A549 (cell line): ENCODE measurements at regions not wholly inside any gene's neighbourhood (a gene's known extent, or its start where the extent isn't known, plus 50 kb on each side); places are given as distances from the start of the nearest gene placed in this dataset.

ENCODE experiments used
- ATAC-seq, 2 experiments: fragments of 200-7000 bp in 1 of 2; fragments of >200 bp in 1 of 2; cut with Nextera tagmentation in 1 of 2; cut with Tn5 transposase in 1 of 2; 3 replicates each; pipeline versions ENCODE4 v1.8.0 to v1.9.1; 2018 to 2020; ENCODE audit warnings: mild to moderate bottlenecking in 1 of 2, moderate library complexity in 1 of 2
- CTCF ChIA-PET: fragments of 300-600 bp; sonication (Branson Sonifier 250); formaldehyde crosslinking; extraction: SDS; loops from one replicate; lab custom pipeline; 2021; ENCODE audit warnings: antibody characterized with exemption, inconsistent platforms; lab: Yijun Ruan, JAX
- POLR2A ChIA-PET: fragments of 350-600 bp; formaldehyde crosslinking; extraction: SDS; loops from one replicate; lab custom pipeline; 2021; ENCODE audit warnings: antibody characterized with exemption, inconsistent platforms; lab: Yijun Ruan, JAX
- DNase-seq, 2 experiments: peaks; one replicate each; pipeline versions ENCODE4 v3.0.0 to v3.0.0-alpha.2; 2011 to 2016; ENCODE audit warnings: low read depth in 1 of 2, low spot score in 1 of 2
- FAIRE-seq: peaks from 2 replicates; lab custom pipeline; 2011; peaks lifted over from hg19 to GRCh38; lab: Jason Lieb, UNC
- H3K27ac ChIP-seq, 2 experiments: fragments of >200 bp; sonication (Bioruptor Twin); formaldehyde crosslinking; 3 replicates each; pipeline ENCODE4 v1.5.1; 2016 to 2017
- H3K4me1 ChIP-seq: fragments of >200 bp; sonication (Bioruptor Twin); formaldehyde crosslinking; 3 replicates; pipeline ENCODE4 v1.6.1; 2016
- H3K4me2 ChIP-seq: fragments of >200 bp; sonication (Bioruptor Twin); formaldehyde crosslinking; 3 replicates; pipeline ENCODE4 v1.6.1; 2016
- H3K4me3 ChIP-seq: fragments of >200 bp; sonication (Bioruptor Twin); formaldehyde crosslinking; 3 replicates; pipeline ENCODE4 v1.5.1; 2016
- H3K9me3 ChIP-seq: fragments of >200 bp; sonication (Bioruptor Twin); formaldehyde crosslinking; 3 replicates; pipeline ENCODE4 v1.6.1; 2016
- BHLHE40 ChIP-seq: IDR thresholded peaks from 2 replicates; pipeline ENCODE4 v1.6.1; 2012; ENCODE audit warnings: low read depth, low read length, inconsistent platforms
- CHD2 ChIP-seq: fragments of 150-350 bp; IDR thresholded peaks from 2 replicates; pipeline ENCODE4 v1.6.1; 2014; ENCODE audit warnings: low read length; ENCODE audit not compliant: partially characterized antibody
- CHD4 ChIP-seq: fragments of 200-600 bp; sonication (generic); IDR thresholded peaks from 2 replicates; pipeline ENCODE4 v1.6.1; 2016; ENCODE audit warnings: antibody characterized with exemption, mild to moderate bottlenecking, borderline replicate concordance
- EHF ChIP-seq: fragments of 250-450 bp; sonication (Bioruptor Pico); IDR thresholded peaks from 2 replicates; pipeline ENCODE4 v1.5.0; 2020; ENCODE audit warnings: mild to moderate bottlenecking
- EHMT2 ChIP-seq: fragments of 200-600 bp; sonication (generic); IDR thresholded peaks from 2 replicates; pipeline ENCODE4 v1.6.1; 2016; ENCODE audit warnings: antibody characterized with exemption, low read depth, mild to moderate bottlenecking, moderate library complexity
- FOSB ChIP-seq: fragments of 250-450 bp; sonication (Bioruptor Pico); IDR thresholded peaks from 2 replicates; pipeline ENCODE4 v1.5.0; 2020; ENCODE audit warnings: mild to moderate bottlenecking, moderate library complexity
- FOSL2 ChIP-seq, 2 experiments: fragments of 450-650 bp in 1 of 2; fragments of >200 bp in 1 of 2; sonication (Bioruptor Twin) in 1 of 2; formaldehyde crosslinking; IDR thresholded peaks; 2 replicates each; pipeline versions ENCODE4 v1.5.0 to v1.6.1; 2016 to 2020; ENCODE audit warnings: mild to moderate bottlenecking in 1 of 2, moderate library complexity in 1 of 2
- FOXS1 ChIP-seq: fragments of 250-450 bp; sonication (Bioruptor Pico); IDR thresholded peaks from 2 replicates; pipeline ENCODE4 v1.5.0; 2020; ENCODE audit warnings: mild to moderate bottlenecking, moderate library complexity
- GATA3 ChIP-seq: IDR thresholded peaks from 2 replicates; pipeline ENCODE4 v1.6.1; 2012; ENCODE audit warnings: borderline replicate concordance
- HEYL ChIP-seq: fragments of 250-450 bp; sonication (Bioruptor Pico); IDR thresholded peaks from 2 replicates; pipeline ENCODE4 v1.8.0; 2021; ENCODE audit warnings: mild to moderate bottlenecking, moderate library complexity
- HOXB13 ChIP-seq: fragments of 250-450 bp; sonication (Bioruptor Pico); IDR thresholded peaks from 2 replicates; pipeline ENCODE4 v1.5.0; 2020; ENCODE audit warnings: low read depth, mild to moderate bottlenecking, moderate library complexity
- HOXB5 ChIP-seq: fragments of 250-450 bp; sonication (Bioruptor Pico); IDR thresholded peaks from 2 replicates; pipeline ENCODE4 v1.5.0; 2020; ENCODE audit warnings: mild to moderate bottlenecking, moderate library complexity
- JUN ChIP-seq, 2 experiments: fragments of >200 bp; sonication (Bioruptor Twin); formaldehyde crosslinking; IDR thresholded peaks; 2 replicates in 1 of 2; 3 replicates in 1 of 2; pipeline ENCODE4 v1.6.1; 2016 to 2017
- KDM1A ChIP-seq: fragments of 200-600 bp; sonication (generic); IDR thresholded peaks from 2 replicates; pipeline ENCODE4 v1.6.1; 2016; ENCODE audit warnings: low read depth, mild to moderate bottlenecking
- MAFK ChIP-seq: fragments of 450-650 bp; IDR thresholded peaks from 2 replicates; pipeline ENCODE4 v1.6.1; 2014; ENCODE audit not compliant: partially characterized antibody
- MAZ ChIP-seq: fragments of 150-350 bp; IDR thresholded peaks from 2 replicates; pipeline ENCODE4 v1.6.1; 2014; ENCODE audit warnings: antibody characterized with exemption, low read depth, low read length, borderline replicate concordance
- NFE2L2 ChIP-seq: fragments of 150-350 bp; conservative IDR thresholded peaks from 2 replicates; pipeline ENCODE4 v1.6.1; 2014; ENCODE audit warnings: low read length
- NPAS2 ChIP-seq: fragments of 250-450 bp; sonication (Bioruptor Pico); IDR thresholded peaks from 2 replicates; pipeline ENCODE4 v1.8.0; 2022; ENCODE audit warnings: mild to moderate bottlenecking, moderate library complexity, borderline replicate concordance
- PHF8 ChIP-seq: fragments of 200-600 bp; sonication (generic); IDR thresholded peaks from 2 replicates; pipeline ENCODE4 v1.6.1; 2016; ENCODE audit warnings: low read depth, mild to moderate bottlenecking, antibody characterized with exemption, moderate library complexity, borderline replicate concordance
- RFX5 ChIP-seq: fragments of 450-650 bp; IDR thresholded peaks from 2 replicates; pipeline ENCODE4 v1.7.1; 2014; ENCODE audit warnings: antibody characterized with exemption, mild to moderate bottlenecking, moderate library complexity
- SMC3 ChIP-seq: fragments of >200 bp; sonication (Bioruptor Twin); formaldehyde crosslinking; IDR thresholded peaks from 3 replicates; pipeline ENCODE4 v1.6.1; 2018; ENCODE audit warnings: inconsistent platforms
- ZFP36 ChIP-seq: fragments of 450-650 bp; IDR thresholded peaks from 2 replicates; pipeline ENCODE4 v1.6.1; 2014; ENCODE audit warnings: borderline replicate concordance; ENCODE audit not compliant: partially characterized antibody
- ZNF302 ChIP-seq: fragments of 250-450 bp; sonication (Bioruptor Pico); IDR thresholded peaks from 2 replicates; pipeline ENCODE4 v1.9.0; 2021; ENCODE audit warnings: inconsistent platforms, mild to moderate bottlenecking, moderate library complexity
- WGBS: methylation state at CpG from one replicate; pipeline ENCODE4 v1.1.6; 2017; ENCODE audit errors: missing lambda C conversion rate; 5-methylcytosine and 5-hydroxymethylcytosine counted together
- TF ChIP-seq, protein P1 (sequence below): IDR thresholded peaks from 2 replicates; pipeline ENCODE4 v1.6.1; 2012; ENCODE audit warnings: low read depth, borderline replicate concordance
- TF ChIP-seq, protein P2 (sequence below): IDR thresholded peaks from 2 replicates; pipeline ENCODE4 v1.6.1; 2012
- TF ChIP-seq, protein P3 (sequence below): fragments of 150-350 bp; IDR thresholded peaks from 2 replicates; pipeline ENCODE4 v1.6.1; 2014; ENCODE audit warnings: low read depth, mild to moderate bottlenecking, low read length
- TF ChIP-seq, protein P4 (sequence below): fragments of 200-600 bp; sonication (generic); IDR thresholded peaks from 2 replicates; pipeline ENCODE4 v1.6.1; 2016; ENCODE audit warnings: antibody characterized with exemption, mild to moderate bottlenecking, moderate library complexity
- TF ChIP-seq, protein P5 (sequence below): fragments of 450-650 bp; IDR thresholded peaks from 2 replicates; pipeline ENCODE4 v1.6.1; 2014; ENCODE audit warnings: antibody characterized with exemption

DNA sequence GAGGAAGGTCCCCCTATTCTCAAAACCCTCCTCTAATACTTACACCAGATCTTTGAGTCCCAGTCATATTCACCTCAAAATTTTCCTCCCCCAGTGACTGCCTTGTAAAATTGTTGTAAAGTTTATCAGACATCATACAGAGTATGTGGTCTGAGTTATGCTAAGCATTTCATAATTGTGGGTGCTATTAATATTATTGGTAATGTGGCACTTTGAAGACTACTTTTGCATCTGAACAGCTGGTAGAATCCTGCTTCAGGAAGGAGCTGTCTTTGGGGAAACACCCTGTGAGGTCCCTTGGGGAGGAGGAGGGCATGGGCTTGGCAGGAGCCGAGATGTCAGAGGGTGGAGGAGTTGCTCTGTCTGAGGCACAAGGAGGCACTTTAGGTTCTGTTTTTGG is 164.9 kb upstream of the ZNF618 start:
- no peak overlapping the region for H3K4me2 ChIP-seq
- no peaks in the 10 kb centered on the region; the same call in 2 of the 3 replicates for H3K4me1 ChIP-seq
- no peak overlapping the region for H3K4me3 ChIP-seq
- DNase-seq (no peak), FAIRE-seq (no peak), ATAC-seq (no peak)
- TF ChIP-seq NPAS2 (CRISPR knock-in tag) (no peak), JUN (IDR thresholded peaks at IDR 0.05) (no peak), CHD2 (no peak), RFX5 (no peak), MAZ (no peak), FOSB (CRISPR knock-in tag) (no peak), GATA3 (no peak), HOXB13 (CRISPR knock-in tag) (no peak), PHF8 (no peak), HEYL (CRISPR knock-in tag) (no peak), HOXB5 (no peak), FOXS1 (CRISPR knock-in tag) (no peak), EHMT2 (no peak), FOSL2 (IDR thresholded peaks at IDR 0.05) (no peak), FOSL2 (CRISPR knock-in tag; IDR thresholded peaks at IDR 0.05) (no peak)
- H3K9me3 ChIP-seq, result peaks cover 15% of the 10 kb centered on the region; the same call in 2 of the 3 replicates
- ChIA-PET CTCF (interaction anchor here (0.6 to 1.8 kb wide), 5 partner anchors 11 to 193 kb away, joined by 3 to 8 read pairs (median 4); no protein-coding TSS in a partner anchor), POLR2A (no interaction called here)
- no peak overlapping the region for H3K27ac ChIP-seq
- 86% methylated on average over 1 of the region's 1 CpG for WGBS

DNA sequence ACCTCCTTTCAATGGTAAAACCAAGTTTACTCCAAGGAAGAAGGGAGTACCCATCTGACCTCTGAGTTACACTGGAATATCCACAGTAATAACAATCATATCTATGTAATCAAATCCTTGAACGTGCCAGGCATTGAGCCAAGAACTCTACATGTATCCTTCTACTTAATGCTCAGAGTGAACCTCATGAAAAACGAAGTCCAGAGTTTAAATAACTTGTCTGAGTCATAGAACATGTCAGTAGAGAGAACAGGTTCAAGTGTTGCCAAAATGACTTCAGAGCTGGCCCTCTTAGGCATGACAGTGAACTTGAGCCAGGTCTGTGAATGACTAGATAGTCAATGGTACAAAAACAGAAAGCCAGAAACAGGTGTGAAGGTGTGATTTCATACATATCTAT is 164.1 kb upstream of the ZNF618 start:
- no peak overlapping the region for H3K27ac ChIP-seq
- H3K4me1 ChIP-seq, result no peaks in the 10 kb centered on the region
- H3K4me3 ChIP-seq, result no peak overlapping the region
- 0% methylated on average over 2 of the region's 2 CpGs for WGBS
- CTCF ChIA-PET, result interaction anchor here (1.2 to 1.8 kb wide), 2 partner anchors 25 to 30 kb away, joined by 6 to 8 read pairs; no protein-coding TSS in a partner anchor
- TF ChIP-seq, protein P1, sequence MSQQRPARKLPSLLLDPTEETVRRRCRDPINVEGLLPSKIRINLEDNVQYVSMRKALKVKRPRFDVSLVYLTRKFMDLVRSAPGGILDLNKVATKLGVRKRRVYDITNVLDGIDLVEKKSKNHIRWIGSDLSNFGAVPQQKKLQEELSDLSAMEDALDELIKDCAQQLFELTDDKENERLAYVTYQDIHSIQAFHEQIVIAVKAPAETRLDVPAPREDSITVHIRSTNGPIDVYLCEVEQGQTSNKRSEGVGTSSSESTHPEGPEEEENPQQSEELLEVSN, result no peak
- TF ChIP-seq NFE2L2 (no peak), KDM1A (no peak), BHLHE40 (no peak), EHF (CRISPR knock-in tag) (no peak), HOXB13 (CRISPR knock-in tag) (no peak), CHD4 (no peak), ZNF302 (no peak)
- TF ChIP-seq, protein P2, sequence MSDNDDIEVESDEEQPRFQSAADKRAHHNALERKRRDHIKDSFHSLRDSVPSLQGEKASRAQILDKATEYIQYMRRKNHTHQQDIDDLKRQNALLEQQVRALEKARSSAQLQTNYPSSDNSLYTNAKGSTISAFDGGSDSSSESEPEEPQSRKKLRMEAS, result no peak
- TF ChIP-seq, protein P3, sequence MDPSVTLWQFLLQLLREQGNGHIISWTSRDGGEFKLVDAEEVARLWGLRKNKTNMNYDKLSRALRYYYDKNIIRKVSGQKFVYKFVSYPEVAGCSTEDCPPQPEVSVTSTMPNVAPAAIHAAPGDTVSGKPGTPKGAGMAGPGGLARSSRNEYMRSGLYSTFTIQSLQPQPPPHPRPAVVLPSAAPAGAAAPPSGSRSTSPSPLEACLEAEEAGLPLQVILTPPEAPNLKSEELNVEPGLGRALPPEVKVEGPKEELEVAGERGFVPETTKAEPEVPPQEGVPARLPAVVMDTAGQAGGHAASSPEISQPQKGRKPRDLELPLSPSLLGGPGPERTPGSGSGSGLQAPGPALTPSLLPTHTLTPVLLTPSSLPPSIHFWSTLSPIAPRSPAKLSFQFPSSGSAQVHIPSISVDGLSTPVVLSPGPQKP, result no peak
- POLR2A ChIA-PET, result no interaction called here
- FAIRE-seq (no peak), DNase-seq (peak in 1 of 2 experiments; percentile 14), ATAC-seq (no peak)
- peaks cover 18% of the 10 kb centered on the region; the same call in 2 of the 3 replicates for H3K9me3 ChIP-seq
- H3K4me2 ChIP-seq, result no peak overlapping the region

DNA sequence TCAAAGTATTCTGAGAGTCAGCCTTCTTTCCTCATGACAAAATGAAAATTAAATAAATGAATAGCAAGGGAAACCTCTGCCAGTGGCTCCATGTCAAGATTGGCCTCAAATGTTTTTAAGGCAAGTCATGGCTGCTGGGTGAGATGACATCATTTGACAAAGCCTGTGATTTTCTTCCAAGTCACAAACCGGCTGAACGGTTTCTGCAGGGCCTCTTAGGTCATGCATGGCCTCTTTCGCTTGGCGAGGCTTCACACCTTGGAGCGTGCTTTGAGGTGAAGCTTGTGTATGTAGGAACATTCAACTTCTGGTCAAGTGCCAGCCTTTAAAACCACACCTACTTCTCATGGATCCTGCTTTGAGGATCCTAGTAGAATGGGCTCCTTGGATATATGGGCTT is 161.0 kb upstream of the ZNF618 start:
- POLR2A ChIA-PET, result no interaction called here
- DNase-seq (no peak), ATAC-seq (no peak), FAIRE-seq (no peak)
- Histone ChIP-seq H3K4me2 (no peak overlapping the region), H3K27ac (no peak overlapping the region), H3K4me1 (no peaks in the 10 kb centered on the region), H3K9me3 (peaks cover 13% of the 10 kb centered on the region; the same call in 2 of the 3 replicates), H3K4me3 (no peak overlapping the region)
- 71% methylated on average over 5 of the region's 5 CpGs for WGBS
- CTCF ChIA-PET, result interaction anchor here (1.2 to 2.7 kb wide), 3 partner anchors 21 to 33 kb away, joined by 3 to 9 read pairs (median 4); no protein-coding TSS in a partner anchor
- TF ChIP-seq, protein P4, sequence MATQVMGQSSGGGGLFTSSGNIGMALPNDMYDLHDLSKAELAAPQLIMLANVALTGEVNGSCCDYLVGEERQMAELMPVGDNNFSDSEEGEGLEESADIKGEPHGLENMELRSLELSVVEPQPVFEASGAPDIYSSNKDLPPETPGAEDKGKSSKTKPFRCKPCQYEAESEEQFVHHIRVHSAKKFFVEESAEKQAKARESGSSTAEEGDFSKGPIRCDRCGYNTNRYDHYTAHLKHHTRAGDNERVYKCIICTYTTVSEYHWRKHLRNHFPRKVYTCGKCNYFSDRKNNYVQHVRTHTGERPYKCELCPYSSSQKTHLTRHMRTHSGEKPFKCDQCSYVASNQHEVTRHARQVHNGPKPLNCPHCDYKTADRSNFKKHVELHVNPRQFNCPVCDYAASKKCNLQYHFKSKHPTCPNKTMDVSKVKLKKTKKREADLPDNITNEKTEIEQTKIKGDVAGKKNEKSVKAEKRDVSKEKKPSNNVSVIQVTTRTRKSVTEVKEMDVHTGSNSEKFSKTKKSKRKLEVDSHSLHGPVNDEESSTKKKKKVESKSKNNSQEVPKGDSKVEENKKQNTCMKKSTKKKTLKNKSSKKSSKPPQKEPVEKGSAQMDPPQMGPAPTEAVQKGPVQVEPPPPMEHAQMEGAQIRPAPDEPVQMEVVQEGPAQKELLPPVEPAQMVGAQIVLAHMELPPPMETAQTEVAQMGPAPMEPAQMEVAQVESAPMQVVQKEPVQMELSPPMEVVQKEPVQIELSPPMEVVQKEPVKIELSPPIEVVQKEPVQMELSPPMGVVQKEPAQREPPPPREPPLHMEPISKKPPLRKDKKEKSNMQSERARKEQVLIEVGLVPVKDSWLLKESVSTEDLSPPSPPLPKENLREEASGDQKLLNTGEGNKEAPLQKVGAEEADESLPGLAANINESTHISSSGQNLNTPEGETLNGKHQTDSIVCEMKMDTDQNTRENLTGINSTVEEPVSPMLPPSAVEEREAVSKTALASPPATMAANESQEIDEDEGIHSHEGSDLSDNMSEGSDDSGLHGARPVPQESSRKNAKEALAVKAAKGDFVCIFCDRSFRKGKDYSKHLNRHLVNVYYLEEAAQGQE, result no peak
- TF ChIP-seq, protein P5, sequence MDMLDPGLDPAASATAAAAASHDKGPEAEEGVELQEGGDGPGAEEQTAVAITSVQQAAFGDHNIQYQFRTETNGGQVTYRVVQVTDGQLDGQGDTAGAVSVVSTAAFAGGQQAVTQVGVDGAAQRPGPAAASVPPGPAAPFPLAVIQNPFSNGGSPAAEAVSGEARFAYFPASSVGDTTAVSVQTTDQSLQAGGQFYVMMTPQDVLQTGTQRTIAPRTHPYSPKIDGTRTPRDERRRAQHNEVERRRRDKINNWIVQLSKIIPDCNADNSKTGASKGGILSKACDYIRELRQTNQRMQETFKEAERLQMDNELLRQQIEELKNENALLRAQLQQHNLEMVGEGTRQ, result no peak
- TF ChIP-seq ZFP36 (no peak), PHF8 (no peak), SMC3 (no peak), MAFK (no peak)
